Occipital lobe (tissue), 1 donor: ENCODE measurements at regions not wholly inside any gene's neighbourhood (a gene's known extent, or its start where the extent isn't known, plus 50 kb on each side); places are given as distances from the start of the nearest gene placed in this dataset.

Experiments used
- DNase-seq: peaks from one replicate; lab custom pipeline; 2025; lab: John Stamatoyannopoulos, UW

DNA sequence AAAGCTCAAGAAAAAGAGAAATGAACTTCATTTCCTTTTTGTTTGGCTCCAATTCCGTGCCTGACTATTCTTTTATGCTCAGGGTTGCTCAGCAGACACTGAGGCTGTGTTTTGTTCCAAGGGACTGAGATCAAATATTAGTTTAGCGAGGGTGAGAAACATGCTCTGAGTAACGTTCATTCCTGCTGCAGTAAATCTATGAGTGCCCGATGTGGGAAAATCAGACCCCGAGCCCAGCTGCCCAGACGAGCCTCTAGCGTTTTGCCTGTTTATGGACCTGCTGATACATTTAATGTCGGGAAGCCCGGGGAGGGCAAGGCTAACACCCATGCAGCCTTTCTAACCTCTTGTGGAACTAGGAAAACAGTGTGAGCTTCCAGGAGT lies 119.2 kb downstream of the VAPA start:
- no peak for DNase-seq

DNA sequence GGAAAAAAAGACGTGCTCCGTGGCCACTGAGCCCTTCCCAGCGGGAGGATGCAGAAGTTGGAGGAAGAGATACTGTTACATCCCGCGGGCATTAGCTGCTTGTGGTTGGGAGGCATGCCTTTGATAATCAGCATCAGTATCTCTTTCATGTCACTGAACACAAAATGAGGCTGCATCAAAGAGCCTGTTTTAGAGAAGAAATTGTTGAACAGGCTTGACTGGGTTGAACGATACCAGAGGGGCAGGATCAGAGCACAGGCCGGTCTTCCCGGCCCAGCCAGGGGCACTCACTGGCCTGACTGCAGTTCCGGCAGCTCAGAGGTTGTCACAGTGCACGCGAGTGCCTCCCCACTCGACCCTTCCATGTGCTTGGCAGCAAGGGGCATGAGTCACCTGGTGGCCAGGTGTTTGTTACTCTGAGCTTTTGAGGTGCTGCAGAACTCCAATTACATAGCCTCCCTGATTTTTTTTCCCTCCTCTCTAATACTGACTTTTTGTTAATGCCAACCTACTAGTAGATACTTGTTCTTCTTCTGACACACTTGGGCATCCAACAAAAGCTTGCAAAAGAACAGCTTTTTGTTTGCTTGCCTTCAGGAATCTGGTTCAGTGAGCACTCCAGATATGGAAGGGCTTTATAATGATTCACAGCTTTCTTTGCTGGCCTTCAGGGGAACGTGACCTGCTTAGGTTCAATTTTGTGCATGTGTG lies 121.6 kb downstream of the VAPA start:
- no peak for DNase-seq

DNA sequence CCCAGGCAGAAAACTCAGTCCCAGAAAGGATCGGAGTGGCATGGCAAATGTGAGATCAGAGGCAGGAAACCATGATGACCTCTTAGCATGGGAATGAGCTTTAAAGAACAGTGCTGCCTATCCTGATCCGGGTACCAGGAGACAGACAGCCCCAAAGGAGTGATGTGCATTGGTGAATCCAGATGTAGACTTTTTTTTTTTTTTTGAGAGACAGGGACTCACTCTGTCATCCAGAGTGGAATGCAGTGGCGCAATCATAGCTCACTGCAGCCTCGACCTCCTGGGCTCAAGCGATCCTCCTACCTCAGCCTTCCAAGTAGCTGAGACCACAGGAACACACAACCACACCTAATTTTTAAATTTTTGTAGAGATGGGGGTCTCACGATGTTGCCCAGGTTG lies 122.7 kb downstream of the VAPA start:
- DNase-seq = no peak

DNA sequence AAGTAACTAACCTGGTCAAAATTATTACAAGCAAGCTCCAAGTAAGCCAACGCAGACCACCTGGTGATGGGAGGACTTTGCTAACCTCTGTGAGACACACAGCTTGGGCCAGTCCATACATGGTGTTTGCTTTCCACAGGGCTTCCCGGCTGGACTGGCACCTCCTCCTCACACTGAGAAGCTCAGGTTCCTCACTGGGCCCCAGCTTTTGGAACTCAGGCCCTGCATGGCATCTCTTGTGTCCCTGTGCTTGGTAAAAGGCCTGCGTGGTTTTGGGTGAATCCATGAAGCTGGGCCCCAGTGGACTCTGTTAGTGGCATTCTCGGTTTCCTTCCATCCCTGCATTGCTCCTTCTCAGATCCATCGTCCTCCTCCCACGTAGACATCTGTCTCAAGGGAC lies 123.4 kb downstream of the VAPA start:
- DNase-seq = no peak

DNA sequence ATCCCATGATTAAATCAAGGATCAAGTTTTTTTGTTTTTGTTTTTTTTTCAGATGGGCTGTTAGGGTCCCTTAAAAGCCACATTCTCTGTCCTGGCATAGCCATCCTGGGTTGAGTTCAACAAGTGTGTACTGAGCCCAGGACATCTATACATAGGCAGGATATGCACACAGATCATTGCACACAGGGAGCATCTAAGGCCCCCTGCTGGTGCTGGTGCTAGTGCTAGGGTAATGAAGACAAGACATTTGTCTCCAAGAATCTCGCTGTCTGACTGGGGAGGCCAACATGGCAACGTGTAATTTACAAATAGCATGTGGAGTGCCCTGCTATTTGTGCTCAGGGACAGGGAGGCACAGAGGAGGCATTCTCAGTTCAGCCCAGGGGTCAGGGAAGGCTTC lies 124.5 kb downstream of the VAPA start:
- DNase-seq = no peak

DNA sequence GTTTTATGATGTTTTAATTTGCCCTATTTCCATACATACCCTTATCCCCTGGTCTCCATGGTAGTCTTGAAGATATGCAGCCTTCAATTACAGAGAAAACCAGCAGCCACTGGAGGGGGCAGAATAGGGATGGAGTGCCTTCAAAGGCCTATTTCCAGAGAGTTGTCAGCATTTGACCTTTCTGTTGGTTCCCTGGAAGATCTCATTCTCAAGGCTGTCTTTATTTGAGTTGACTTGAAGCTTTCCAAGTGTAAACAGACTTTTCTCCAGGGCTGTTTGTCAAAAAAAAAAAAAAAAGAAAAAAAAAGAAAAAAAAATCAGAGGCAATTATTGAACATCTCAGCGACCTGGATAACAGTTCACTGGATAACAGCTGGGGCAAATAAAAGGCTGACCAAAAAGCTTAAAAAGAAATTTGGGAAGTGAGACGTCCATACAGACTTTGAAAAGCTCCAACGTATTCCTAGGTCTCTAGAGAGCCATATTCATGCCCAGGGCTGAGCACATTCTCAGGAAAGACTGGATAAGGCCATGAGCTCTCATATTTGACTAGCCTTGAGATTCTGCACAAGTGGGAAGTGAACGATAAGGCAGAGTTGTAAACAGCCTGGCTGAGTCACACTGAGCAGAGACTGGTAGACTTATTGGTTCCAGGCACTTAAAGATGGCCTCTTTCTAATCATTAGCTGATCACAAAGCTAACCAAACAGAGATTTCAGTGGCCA lies 126.6 kb downstream of the VAPA start:
- DNase-seq = no peak

DNA sequence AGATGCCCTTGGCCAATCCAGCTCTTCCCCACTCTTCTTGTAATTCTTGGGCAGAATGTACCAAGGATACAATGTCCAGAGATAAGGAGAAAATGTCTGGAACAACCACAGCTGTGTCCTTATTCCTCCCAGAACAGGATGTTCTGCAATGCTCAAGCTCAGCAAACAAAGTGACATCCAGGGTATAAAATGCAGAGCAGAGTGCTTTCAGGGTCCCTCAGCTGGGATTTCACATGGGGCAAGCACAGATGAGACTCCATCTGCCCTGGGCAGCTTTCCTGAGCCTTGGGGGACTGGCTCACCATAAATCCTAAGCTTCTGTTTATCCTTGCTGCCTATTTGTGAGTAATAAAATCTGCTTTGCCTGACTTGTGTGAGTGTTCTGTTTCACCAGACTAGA lies 127.4 kb downstream of the VAPA start:
- DNase-seq = no peak

DNA sequence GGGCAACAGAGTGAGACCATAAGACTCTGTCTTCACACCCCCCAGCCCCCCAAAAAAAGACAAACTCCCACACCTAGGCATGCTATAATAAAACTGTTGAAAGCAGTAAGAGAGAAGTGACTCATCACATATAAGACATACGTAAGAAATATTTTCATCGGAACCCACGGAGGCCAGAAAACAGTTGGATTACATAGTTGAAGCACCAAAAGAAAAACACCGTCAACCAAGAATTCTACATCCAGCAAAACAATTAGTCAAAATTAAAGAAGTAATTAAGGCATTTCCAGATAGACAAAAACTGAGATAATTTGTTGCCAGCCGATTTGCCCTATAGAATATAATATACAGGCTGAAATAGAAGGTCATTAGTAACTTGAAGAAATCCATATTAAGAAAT lies 128.7 kb downstream of the VAPA start:
- no peak for DNase-seq

DNA sequence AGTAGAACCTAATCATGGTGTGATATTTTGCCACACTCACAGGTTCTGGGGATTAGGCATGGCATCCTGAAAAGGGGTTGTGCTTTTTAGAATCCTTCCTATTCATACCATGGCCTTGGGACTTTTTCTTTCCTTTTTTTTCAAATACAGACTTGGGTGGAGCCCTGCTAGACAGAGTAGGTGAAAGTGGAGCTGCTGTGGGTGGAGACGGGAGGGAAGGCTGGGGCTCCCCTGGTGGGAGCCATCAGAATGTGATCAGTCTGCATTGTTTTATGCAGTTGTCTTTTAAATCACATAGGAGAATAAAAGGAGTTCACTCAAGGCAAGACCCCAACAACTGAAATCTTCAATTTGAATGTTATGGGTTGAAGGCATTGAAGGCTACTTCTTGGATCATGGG lies 130.2 kb downstream of the VAPA start:
- no peak for DNase-seq

DNA sequence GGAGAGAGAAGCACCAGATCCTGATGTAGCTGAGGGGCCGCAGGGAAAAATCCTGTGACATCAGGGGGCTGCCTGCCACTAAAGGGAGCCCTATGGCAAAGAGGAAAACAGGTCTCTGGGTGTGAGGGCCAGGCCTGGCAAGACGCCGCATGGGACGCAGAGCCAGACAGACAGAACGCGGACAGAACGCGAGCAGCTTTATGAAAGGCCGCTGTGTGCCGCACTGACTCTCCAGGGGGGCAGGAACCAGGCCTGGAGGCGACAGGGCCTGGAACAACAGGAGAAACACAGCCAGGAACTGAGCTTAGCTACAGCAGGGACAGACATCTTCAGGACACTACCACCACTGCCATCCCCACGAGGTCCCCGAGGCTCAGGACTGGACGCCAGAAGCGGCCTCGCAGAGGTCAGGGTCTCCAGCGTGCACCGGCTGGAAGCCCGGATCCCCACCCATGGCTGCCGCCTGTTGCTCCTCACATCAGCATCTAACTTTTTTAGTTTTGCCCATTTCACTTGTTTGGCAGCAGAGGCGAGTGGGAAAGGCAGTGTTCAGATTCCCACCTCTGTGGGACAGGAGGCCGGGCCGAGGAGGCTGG lies 131.6 kb downstream of the VAPA start:
- DNase-seq = peak; percentile 37

DNA sequence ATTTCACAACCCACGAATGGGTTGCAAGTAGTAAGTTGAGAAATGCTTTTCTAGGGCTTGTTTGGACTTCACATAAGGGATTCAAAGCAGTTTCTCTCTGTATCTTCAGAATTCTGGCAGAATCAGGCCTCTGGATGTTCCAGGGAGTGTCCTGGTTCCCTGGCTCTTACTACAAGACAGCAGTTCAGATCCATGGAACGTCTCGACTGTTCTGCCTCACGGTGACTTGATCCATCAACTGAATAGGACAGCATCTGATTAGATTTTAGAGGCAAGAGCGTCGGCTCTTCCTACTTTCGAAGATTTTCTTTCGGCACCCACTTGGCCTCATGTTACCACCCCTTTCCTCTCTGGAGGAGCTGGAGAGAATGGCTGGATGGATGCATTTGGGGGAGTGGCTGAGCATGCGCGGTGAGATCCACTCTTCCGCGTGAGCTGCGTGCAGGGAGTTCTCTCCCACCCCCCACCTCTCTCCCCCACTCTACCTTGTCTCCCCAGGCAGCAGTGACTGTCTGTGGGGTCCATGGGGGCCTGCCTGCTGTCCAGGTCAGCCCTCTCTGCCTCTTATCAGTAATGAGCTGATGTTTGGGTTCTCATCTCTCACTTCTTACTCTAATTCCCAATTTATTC lies 132.5 kb downstream of the VAPA start:
- DNase-seq = no peak

DNA sequence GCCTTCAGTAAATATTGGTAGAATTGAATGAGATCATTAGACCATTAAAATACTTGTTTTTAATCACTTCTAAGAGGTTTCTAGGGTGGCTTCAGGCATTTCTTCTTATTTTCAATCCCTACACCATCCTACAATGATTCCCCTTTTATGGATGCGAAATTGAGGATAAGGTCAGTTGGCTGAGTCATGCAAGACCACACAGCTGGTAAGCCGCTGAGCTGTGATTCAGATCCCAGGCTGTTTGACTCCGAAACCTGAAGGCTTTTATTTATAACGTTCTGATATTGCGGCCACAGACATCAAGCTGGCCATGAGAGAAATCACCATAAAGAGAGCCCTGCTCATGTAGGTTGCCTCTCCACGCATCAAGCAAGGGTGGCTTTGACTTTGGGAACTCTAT lies 133.4 kb downstream of the VAPA start:
- DNase-seq = no peak

DNA sequence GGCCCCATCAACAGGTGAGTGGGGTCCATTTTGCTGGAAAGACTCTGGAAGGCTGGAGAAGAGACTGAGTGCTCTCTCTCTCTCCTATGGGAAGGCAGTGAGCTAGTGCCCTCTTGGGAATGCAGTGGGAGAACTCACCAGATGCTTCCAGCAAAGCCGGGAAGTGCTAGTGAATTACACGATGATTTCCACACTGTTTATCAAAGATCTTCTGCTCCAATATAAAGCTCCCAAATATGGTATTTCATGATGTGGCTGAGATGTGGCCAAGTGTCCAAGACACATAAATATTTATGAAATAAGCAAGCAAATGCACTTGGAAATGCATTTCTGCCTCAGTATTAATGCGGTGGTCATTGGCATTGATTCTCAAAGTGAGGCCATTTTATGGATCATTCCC lies 135.9 kb downstream of the VAPA start:
- DNase-seq = no peak

DNA sequence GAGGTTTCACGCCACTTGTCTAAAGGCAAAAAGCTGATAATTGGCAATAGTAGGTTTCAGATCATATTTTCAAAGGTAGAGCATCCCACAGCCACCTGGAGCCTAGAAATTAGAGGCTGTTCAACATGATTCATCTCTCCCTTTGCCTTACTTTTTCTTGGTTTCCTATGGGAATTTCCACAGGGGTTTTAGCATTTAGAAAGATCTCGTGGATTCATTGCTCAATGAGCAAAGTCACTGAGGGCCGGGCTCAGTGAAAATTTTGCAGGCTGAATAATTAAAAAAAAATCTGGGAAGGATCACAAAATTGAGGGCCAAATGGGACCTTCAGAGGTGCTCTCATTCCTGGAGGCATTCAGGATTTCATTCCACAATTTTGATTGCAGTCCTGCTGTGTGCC lies 137.1 kb downstream of the VAPA start:
- DNase-seq = no peak

DNA sequence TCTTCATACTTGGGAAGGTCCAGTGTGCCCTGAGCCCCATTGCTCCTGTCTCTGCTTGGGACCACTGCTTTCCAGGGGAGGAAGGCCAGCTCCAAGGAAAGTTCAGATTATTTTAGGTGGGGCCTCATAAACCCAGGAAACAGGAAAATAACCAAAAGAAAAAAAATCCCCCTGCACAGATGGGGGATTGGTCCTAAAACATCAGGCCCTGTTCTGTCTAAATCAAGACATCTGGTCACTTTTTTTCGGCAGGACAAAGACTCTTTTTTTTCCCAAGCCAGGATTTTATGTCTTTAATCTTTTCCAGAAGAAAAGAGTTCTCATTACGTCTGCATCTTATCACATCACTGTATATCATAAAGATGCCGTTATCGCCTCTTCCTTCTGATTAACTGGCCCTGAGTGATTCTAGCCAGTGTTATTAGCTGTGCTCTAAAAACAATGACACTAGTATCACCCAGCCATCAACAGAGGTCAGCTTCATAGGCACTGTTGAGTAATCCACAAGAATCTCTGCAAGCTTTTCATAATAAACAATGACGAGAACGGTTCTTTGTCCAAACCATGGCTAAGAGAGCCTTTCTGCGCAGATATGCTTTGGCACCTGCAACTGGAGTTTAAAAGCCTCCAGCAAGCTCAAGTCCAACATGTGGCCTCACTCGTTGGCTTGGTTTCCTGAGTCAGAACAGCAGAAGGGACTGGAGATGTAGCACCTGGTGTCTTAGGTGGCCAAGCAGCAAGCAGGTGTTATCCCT lies 138.2 kb downstream of the VAPA start:
- no peak for DNase-seq

DNA sequence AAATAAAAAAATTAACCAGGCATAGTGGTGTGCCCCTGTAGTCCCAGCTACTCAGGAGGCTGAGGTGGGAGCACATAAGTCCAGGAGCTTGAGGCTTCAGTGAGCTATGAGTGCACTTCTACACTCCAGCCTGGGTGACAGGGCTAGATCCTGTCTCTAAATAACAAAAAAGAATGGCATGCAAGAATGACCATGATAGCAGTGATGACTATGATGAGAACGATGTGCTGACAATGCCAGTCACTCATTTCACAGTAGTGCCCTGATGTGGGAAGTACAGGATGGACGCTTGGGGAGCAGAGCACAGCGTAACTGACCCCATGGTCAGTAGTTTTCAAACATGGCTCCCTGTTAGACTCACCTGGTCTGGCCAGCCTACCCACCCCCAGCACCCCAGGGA lies 139.1 kb downstream of the VAPA start:
- DNase-seq = no peak

DNA sequence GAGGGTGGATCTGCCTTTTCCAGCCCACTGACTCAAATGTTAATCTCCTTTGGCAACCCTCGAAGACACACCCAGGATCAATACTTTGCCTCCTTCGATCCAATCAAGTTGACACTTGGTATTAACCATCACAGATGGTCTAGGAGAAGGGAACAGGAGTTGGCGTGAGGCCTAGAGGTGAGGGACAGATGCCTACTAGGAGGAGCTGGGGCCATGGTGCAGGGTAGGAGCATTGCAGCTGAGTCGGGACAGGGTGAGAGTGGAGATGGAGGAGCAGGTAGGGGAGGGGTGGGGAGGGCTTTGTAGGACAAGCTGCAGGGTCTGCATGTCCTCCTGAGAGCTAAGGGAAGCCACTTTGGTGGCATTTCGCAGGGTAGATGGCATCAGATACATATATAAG lies 140.0 kb downstream of the VAPA start:
- no peak for DNase-seq

DNA sequence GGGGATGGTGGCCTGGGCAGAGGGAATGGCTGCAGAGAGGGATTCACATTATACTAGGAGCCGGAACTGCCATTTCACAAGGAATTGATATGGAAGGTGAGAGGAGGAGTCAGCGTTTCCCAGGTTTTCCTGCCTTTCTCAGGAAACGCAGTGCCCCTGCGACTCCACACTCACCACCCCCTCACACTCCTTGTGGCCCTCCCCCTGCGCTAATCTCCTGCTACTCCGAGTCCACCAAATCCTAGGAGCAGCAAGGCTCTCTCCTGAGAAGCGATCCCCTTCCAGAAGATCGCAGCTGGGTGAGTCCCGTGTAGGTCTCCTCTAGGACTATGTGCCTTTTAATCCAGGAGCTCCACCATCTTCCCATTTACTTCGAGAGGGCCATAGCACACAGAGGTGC lies 140.6 kb downstream of the VAPA start:
- no peak for DNase-seq

DNA sequence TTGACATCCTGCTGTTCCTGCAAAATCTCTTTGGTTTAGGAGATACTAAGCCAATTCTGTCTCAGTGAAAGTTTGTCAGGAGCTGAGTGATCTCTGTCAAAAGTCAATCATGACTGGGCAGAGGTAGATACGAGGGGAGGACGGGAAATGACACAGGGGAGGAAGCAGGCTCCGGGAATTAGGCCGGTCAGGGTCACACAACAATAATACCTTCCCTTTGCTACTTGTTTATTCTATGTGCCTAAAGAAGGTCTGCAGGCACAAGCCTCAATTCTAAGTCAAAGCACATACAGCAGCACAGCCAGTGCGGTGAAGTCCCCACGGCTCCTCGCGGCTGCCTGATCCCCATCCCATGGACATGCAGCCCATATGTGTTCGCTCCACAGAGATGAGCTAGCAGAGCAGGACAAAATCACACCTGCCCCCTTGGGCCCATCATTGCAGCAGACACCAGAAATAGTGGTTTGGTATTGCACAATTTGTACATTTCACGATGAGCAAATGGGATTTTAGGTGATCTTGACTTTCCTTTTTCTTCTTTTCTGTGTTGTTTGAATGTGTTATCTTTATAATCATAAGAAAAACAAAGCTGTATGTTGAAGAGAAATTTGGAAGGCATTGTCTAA lies 141.4 kb downstream of the VAPA start:
- DNase-seq = no peak

DNA sequence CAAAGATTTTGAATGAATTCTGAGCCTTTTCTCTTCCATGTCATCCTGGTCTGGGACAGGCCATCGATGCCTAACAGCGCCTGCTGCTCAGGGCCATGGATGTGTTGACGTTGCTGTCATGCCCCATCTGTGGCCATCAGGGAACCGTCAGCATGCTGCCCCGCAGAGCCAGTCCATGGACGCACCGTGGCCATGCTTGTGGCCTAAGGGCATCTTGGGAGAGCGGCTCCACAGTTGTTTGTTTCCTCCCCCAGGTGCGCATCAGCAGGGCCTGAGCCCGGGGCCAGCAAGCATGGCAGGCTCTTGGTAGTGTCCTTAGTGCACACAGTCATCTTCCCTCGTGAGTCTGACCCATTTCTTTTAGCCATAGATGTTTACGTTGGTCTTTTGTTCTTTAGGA lies 142.7 kb downstream of the VAPA start:
- no peak for DNase-seq

DNA sequence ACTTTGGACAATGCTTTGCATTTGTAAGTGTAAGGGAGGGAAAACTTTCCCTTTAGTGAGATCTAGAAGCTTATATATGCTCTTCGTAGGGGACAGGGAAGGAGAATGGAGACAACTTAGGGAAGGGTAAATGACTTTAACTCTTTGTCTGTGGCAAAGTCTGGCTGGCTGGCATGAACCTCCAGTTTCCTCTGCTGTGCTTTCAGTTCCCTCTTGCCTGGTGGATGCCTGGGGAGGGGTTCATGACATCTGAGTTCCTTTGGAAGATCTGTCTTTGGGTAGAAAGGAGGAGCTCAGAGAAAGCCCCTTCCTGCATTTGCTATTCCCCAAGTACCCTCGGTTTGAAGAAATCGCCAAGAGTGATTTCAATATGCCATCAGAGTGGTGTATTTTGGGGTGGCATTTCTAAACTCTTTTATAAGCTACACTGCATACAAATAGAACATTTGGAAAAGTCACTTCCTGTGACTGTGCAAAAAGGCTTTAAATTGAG lies 143.6 kb downstream of the VAPA start:
- no peak for DNase-seq
